HG03342 (cell line): ENCODE measurements at regions not wholly inside any gene's neighbourhood (a gene's known extent, or its start where the extent isn't known, plus 50 kb on each side); places are given as distances from the start of the nearest gene placed in this dataset.
"Not testable (repeated sequence)": the region's sequence is repeated elsewhere in the genome, so short reads cannot be mapped to it uniquely, and the experiment has no call there.

ENCODE experiments used
- ATAC-seq: cut with Tn5 transposase; IDR thresholded peaks from one replicate; pipeline ENCODE4 v1.9.1; 2021; ENCODE audit warnings: mild to moderate bottlenecking, moderate library complexity; ENCODE audit not compliant: unreplicated experiment

GRCh38 chr10:64182671-64183070 lies 661.5 kb downstream of the REEP3 start:
- ATAC-seq = no peak

GRCh38 chr10:64191286-64191685 lies 670.1 kb downstream of the REEP3 start:
- no peak for ATAC-seq

- no peak for ATAC-seq
These were observed 675.6 kb downstream of the REEP3 start for GRCh38 chr10:64196638-64197315.

DNA sequence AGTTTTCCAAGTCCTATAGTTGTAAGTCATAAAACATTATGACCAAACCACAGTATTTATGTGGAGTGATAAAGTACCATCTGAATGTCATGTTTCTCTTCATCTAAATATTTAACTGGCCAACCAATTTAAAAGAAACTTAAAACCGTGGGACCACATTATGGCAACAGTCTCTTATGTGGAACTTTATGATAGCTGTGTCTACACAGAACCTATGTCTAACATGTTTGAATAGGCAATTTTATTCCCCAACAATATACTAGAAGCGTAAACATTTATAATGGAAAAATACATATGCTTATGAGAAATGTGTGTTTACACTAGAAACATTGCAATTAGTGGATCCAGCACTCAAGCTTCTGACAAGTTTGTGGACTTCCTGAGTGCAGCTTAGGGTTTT lies 680.7 kb downstream of the REEP3 start:
- ATAC-seq = no peak

DNA sequence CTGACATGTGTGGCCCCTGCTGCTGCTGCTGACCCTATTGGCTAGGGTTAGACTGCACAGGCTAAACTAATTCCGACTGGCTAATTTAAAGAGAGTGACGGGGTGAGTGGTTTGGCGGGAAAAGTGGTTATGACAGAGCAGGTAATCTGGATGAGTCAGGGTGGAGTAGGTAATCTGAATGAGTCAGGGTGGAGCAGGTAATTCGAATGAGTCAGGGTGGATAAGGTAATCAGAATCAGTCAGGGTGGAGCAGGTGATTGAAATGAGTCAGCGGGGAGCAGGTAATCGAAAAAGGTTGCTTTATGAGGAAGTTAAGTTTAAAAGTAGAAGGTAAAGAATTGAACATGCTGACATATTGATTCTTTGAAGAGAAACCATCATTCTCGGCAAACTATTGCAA lies 683.3 kb downstream of the REEP3 start:
- not testable (repeated sequence) for ATAC-seq

GRCh38 chr10:64206409-64206808 lies 685.2 kb downstream of the REEP3 start:
- no peak for ATAC-seq

DNA sequence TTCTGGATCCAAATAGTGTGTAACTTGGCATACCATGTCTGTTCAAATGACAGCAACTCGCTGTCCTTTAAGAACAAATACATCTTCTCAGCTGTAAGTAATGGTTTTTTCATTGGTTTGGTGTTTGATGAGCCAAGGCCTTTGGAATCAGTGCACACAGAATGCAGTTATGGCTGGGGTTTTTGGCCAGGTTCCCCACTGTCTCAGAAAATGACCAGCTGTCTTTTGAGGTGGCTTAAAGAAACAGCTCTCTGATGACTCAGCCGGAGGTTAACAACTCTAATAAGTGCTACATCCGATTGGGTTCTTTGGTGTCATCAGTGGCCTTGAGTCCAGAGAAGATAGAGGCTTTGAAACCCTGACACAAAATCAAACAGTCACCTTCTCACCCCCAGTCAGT lies 688.4 kb downstream of the REEP3 start:
- no peak for ATAC-seq

DNA sequence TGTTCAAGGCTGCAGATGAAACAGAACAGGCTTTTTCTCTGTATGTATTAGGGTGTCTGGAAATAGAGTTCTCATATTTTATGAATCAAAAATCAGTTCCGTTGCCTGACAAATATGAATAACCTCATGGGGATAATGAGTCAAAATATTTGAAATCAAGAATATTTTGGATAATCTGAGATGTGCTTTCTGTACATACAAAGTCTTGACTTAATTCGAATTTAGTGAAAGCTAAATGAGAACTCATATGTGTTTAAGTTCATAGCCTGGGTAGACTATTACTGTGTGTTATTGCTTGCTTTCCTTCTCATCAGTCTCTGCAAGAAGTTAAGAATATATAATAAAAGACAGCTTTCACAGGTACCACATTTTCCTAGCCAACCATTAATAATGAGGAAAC lies 689.0 kb downstream of the REEP3 start:
- no peak for ATAC-seq

DNA sequence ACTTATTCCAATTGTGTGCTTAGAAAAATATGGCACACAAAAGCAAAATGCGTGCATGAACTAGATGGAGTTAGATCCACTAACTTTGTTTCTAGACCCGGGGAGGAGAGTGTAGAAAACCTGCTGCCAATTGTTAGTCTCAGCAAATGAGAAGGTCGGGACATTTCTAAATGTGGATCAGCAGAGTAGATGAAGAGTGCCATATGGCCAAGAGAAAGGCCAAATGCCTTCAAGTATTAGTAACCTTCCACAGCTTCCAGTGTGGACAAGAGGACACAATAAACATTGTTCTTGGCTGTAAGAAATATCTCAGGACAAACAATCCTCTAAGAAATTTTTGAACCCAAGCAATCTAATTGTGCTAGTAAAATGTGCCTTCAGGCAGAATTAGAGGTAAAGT lies 690.3 kb downstream of the REEP3 start:
- no peak for ATAC-seq

GRCh38 chr10:64215088-64215487 lies 693.9 kb downstream of the REEP3 start:
- ATAC-seq = no peak

DNA sequence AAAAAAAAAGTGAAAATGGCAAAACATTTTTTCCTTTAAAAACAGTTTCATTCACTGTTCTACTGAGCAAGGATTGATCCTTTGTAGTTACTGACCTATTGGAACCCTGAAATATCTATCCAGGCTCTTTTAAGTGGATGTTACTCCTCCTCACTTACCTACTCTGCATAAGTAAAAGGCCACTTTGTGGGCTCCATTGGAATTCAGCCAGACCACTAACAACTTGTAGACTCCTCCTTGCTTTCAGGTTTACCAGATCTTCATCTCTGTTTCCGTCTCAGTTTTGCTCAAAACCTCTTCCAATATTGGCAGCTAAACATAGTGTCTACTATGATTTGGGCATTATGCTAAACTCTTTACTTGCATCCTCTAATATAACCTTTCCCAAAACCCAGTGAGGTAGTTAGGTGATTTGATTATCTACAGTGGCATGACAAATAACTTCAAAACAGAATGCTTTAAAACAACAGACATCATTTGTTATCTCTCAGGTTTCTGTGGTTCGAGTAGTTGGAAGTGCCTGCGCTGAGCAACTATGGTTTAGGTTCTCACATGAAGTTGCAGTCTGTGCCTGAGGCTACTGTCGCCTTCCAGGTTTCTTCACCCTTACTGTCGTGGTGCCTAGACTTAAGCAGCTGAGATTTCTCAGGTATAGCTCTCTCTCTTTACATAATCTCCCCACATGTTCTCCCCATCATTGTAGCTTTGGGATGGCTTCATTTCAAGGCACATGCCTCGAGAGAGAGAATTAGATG lies 698.2 kb downstream of the REEP3 start:
- ATAC-seq = no peak

GRCh38 chr10:64234489-64234888 lies 713.3 kb downstream of the REEP3 start:
- no peak for ATAC-seq

DNA sequence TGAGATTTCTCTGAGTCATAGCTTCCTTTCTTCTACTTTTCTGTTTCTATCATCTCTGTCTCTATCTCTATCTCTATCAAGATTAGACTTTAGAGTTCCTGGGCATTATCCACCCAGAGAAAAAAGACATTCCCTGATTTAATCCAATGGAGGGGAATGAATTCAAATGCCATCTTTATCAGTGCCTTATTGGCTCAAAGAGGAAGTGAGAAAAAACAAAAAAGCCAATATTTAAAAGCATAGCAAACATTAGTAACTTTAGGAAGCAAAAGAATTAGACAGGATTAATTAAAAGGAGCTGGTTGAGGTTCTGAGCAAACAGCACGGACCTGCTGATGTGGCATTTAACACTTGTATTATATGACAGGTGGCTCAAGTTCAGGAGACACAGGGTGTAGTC lies 736.5 kb downstream of the REEP3 start:
- ATAC-seq = no peak

GRCh38 chr10:64261092-64261491 lies 739.9 kb downstream of the REEP3 start:
- peak; percentile 83 for ATAC-seq

DNA sequence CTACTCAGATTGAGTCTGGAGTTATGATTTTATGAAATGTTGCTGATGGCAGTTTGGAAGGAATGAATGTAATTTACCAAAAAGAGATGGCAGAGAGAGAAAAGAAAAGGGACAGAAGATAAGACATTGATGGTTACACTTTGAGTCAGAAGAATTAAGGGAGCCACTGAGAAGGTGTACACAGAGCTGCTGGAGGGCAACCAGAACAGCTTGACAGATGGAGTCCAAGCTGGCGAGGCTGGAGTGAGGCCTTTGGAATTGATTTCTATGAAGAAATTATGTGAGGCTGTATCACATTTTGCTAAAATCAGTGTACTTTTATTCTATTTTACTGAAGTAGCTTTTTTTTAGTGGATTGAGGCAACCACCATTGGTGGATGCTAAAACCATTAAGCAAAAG lies 740.5 kb downstream of the REEP3 start:
- no peak for ATAC-seq

- no peak for ATAC-seq
These were observed 744.8 kb downstream of the REEP3 start for GRCh38 chr10:64265961-64266360.

GRCh38 chr10:64271508-64271907 lies 750.3 kb downstream of the REEP3 start:
- ATAC-seq = no peak

DNA sequence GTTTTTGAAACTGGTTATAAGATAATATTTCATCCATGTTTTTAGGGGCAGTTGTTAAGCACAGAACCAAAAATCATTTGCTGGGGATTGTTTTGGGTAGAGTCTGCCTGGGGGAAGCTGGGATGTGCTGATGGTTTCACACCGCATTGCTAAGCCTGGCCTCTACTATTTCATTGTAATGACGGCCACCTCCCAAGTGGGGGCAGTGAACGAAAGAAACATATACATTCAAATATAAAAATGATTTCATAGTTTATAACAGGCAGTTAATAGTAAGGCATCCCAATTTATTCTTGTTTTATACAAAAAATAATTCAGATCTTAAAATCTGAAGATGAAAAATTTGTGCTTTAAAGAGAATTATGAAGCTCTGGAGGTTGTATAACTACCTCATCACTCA lies 750.8 kb downstream of the REEP3 start:
- no peak for ATAC-seq

- ATAC-seq = no peak
These were observed 753.8 kb downstream of the REEP3 start for GRCh38 chr10:64275001-64275400.

- ATAC-seq = peak; percentile 77
These were observed 754.6 kb downstream of the REEP3 start for GRCh38 chr10:64275774-64276173.

- ATAC-seq = no peak
These were observed 756.3 kb downstream of the REEP3 start for GRCh38 chr10:64277536-64277935.

DNA sequence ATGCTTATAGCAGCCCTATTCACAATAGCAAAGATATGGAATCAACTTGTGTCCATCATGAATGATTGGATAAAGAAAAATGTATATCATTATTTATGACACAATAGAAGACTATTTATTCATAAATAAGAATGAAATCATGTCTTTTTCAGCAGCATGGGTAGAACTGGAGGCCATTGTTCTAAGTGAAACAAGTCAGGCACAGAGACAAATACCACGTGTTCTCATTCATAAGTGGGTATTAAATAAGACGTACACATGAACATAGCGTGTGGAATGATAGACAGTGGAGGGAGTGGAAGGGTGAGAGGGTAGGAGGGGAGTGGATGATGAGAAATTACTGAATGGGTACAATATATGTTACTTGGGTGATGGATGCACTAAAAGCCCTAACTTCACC lies 762.4 kb downstream of the REEP3 start:
- no peak for ATAC-seq

GRCh38 chr10:64286533-64286932 lies 765.3 kb downstream of the REEP3 start:
- no peak for ATAC-seq
